HepG2 (cell line): ENCODE measurements at regions not wholly inside any gene's neighbourhood (a gene's known extent, or its start where the extent isn't known, plus 50 kb on each side); places are given as distances from the start of the nearest gene placed in this dataset.

Experiments used
- SMYD3 ChIP-seq: sonication (generic); formaldehyde crosslinking; IDR thresholded peaks from 2 replicates; pipeline ENCODE4 v1.8.1; 2023; ENCODE audit warnings: mild to moderate bottlenecking, missing genetic modification reagents
- SP1 ChIP-seq, 2 experiments: fragments of 450-650 bp in 1 of 2; sonication (generic) in 1 of 2; formaldehyde crosslinking in 1 of 2; IDR thresholded peaks; 2 replicates each; pipeline versions ENCODE4 v1.4.0 to v1.6.1; 2016 to 2020; ENCODE audit warnings: missing genetic modification reagents in 1 of 2

GRCh38 chr10:78657862-78658165 lies 411.0 kb upstream of the ZMIZ1 start:
- TF ChIP-seq SP1 (IDR thresholded peaks at IDR 0.05) (no peak), SP1 (CRISPR knock-in tag; IDR thresholded peaks at IDR 0.05) (no peak), SMYD3 (CRISPR knock-in tag) (no peak)
